Activated CD8-positive, alpha-beta memory T cell treated with anti-CD3 and anti-CD28 coated beads for 36 hours (primary cell): ENCODE measurements at regions not wholly inside any gene's neighbourhood (a gene's known extent, or its start where the extent isn't known, plus 50 kb on each side); places are given as distances from the start of the nearest gene placed in this dataset.

ENCODE experiments used
- CTCF ChIA-PET: fragments of 350-600 bp; sonication (Branson Sonifier 250); formaldehyde crosslinking; loops from one replicate; lab custom pipeline; 2021; ENCODE audit warnings: antibody characterized with exemption; lab: Charles Lee
- POLR2A ChIA-PET: fragments of 350-600 bp; sonication (Branson Sonifier 250); formaldehyde crosslinking; loops from one replicate; lab custom pipeline; 2021; ENCODE audit warnings: antibody characterized with exemption; lab: Charles Lee

- ChIA-PET POLR2A (no interaction called here), CTCF (no interaction called here)
Measured at GRCh38 chr17:83175822-83176622, 96.6 kb downstream of the METRNL start.

DNA sequence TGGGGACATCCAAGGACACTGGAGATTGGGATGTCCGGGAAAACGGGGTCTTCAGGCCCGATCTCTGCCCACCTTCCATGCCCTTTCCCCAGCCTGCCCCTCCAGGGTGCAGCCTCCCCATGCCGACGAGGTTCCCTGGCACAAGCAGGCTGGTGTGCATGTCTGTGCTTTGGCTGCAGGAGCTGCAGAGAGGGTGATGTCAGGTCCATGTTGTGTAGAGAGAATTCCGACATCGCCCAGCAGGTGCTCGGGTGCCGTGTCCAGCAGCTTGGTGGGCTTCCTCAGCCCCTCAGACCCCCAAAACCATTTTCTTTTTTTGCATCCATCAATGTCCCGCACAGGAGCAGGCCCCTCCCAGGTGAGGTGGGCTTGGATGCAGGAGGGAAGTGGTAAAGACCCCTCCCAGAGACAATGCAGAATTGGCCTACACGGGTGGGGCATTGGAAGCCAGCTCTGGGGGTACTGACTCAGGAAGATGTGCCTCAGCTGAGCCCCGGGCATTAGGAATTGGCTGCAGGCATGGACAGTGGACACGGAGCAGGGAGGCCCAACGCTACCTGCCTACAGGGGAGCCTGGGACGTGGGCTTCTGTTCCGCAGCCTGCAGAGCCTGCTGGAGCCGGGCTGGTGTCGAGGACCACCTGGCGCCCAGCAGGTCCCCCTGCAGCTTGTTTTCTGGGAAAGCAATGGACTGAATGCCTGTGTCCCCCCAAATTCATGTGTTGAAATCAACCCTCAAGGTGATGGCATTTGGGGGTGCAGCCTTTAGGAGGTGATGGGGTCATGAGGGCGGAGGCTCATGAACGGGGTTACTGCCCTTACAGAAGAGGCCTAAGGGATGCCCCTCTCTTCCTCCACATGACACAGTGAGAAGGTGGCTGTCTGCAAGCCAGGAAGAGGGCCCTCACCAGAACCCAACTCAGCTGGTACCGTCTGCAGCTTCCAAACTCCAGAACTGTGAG is 97.5 kb downstream of the METRNL start:
- CTCF ChIA-PET = no interaction called here
- POLR2A ChIA-PET = no interaction called here

GRCh38 chr17:83177611-83178532 is 98.5 kb downstream of the METRNL start:
- CTCF ChIA-PET = no interaction called here
- POLR2A ChIA-PET = no interaction called here

DNA sequence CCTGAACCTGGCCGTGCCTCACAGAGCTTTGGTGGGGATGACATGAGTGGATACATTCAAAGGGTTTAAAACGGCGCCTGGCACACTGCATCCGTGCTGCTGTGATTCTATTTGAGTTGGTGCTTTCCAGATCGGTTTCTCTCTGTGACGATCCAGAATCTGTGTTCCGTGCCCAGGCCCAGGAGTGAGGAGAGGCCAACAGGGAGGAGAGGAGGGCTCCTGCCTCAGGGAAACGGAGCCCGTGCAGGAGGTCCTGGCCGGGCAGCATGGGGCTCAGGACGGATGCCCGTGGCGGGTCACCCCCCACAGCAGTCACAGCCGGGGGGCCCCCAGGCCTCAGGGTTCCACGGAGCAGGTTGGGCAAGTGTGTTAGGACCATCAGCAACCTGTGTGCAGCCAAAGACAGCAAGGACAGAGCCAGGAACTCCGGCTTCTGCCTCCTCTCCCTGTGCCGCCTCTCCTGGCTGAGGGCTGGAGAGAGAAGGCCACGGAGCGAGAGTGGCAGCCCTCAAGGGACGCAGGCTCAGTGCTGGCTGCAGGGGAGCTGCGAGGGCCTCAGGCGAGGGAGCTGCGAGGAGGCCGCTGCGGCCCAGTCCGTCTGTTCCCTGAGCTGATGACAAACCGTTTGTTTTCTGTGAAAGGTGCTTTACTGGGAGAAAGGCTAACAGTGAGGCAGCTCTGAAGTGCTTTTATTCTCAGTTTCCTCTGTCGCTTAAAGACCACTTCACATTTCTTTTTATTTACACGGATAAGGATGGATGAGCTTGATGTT is 99.3 kb downstream of the METRNL start:
- ChIA-PET CTCF (no interaction called here), POLR2A (no interaction called here)

GRCh38 chr17:83179374-83179773 is 100.0 kb downstream of the METRNL start:
- POLR2A ChIA-PET = no interaction called here
- CTCF ChIA-PET = no interaction called here

- ChIA-PET POLR2A (no interaction called here), CTCF (no interaction called here)
Measured at GRCh38 chr17:83179811-83180210, 100.4 kb downstream of the METRNL start.

DNA sequence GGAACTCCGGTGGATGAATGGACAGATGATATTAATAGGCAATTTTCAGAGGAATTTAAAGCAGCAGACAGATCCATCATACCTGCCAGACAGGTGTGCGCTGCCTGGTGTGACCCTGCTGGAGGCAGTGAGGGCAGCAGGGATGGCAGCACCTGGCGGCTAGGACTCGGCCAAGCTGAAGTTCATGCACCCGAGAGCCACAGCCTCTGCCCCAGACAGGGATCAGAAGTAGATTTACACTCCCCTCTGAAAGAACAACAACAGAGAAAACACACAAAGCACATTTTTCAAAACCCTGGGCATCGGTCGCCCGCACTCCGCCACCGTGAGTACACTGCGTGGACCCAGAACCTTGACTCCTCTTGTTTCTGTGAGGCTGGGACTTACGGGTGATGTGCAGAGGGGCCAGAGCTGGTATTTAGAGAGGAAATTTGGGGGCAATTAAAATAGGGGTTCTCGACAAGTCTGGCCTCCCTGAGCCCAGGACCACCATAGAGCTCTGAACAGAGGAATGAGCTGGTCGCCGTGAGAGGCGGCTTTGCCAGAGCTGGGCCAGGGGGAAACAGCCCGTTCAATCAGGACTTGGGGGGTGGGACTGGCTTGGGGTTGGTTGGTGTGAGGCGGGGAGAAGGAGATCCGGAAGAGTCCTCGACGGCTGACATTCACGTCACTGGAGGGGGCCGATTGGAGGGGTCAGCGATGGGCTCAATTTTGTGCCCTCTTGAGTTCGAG is 101.0 kb downstream of the METRNL start:
- CTCF ChIA-PET = no interaction called here
- POLR2A ChIA-PET = no interaction called here

DNA sequence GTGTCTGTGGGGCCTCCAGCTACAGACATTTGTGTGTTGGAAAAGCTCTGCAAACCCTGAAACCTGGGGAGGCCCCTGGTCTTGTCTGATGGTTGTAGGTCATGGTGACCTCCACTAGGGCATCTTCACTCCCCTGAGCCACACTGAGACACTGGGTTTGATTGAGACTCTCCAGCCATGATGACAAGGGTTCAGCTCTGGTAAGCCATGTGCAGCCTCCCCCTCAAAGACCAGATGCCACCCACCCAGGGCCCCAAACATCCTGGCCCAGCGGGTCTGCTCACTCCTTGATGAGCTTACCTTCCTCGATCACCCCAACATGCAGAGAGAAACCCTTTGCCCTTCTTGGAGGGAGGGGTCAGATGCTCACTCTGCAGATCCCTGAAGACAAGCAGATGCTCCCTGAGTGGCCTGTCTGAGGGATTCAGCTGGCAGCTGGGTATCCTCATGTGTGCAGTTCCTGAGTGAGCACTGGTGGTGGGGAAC is 101.6 kb downstream of the METRNL start:
- ChIA-PET CTCF (no interaction called here), POLR2A (no interaction called here)

DNA sequence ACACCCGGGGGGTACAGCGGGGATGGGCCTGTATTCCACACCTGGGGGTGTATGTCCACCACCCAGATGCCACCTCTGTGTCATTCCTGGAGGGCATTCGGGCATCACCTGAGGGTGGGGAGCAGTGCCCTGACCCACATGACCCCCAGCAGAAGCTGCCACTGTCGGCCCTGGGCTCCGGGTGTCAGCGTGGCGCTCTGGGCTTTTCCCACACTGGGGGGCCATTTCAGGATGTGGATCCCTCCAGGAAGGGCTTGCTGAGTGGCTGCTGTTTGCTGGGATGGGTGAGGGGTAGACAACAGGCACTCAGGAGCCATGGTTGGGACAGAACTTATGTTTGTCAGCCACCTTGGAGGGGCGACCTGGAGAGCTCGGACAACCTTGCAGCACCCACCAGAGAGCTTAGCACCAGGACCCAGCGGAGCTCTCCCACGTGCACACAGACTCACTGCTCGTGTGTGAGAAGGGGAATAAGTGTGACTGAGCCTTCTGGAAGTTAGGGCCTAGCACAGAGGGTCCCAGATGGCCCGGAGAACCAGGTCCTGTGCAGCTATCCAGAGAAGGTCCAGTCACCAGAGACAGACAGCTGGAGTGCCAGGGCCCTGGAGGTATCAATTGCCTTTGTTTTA is 102.7 kb downstream of the METRNL start:
- CTCF ChIA-PET = no interaction called here
- POLR2A ChIA-PET = no interaction called here

DNA sequence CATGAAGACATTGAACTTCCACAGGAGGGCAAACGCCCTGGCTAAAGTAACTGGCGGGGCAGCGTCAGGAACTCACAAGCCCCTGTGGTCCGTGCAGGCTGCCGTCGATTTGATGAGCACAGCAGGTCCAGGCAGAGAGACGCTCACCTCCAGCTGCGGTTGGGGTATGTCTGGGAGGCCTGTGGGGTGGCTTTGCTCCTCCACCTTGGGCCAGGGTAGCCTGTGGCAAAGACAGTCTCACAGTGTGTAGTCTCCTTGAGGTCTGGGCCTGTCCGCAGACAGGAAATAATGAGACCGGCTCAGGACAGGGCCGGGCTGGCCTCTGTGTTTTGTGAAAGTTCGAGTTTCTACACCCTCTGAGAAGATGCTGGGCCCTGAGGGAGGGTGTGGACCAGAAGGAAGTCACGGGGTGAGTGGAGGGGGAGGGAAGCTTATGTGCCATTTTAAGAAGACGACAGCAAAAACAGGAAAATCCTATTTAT is 103.3 kb downstream of the METRNL start:
- POLR2A ChIA-PET = no interaction called here
- CTCF ChIA-PET = no interaction called here

- CTCF ChIA-PET = interaction anchor here (1.3 kb wide), 1 partner anchor 17 kb away, joined by 5 read pairs; no protein-coding TSS in a partner anchor
- POLR2A ChIA-PET = no interaction called here
Measured at GRCh38 chr17:83183145-83183948, 103.9 kb downstream of the METRNL start.

DNA sequence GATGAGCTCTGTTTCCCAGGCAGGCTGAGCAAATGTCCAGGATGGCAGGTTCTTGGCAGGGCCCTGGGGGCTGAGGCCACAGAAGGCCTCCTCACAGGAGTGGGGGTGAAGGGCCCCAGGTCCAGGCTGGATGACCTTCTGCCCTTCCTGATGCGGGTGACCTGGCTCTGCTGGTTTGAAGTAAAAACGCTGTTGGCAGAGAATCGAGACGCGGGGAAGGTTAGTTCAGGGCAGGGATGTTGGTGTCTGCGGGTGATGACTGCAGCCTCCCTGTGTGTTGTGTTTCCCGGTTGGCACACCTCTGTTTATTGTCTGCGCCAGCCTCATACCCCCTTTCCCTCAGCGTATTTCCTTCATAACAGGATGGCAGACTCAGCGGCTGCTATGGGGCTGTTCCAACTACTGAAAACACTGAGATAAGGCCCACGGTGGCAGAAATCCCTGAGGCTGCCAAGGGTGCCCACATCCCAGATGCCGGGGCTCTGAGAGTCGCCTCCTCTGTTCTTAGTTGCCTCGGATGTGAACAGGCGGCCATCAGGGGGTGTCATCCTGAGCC is 104.6 kb downstream of the METRNL start:
- POLR2A ChIA-PET = no interaction called here
- CTCF ChIA-PET = interaction anchor here (1.3 kb wide), 1 partner anchor 16 kb away, joined by 5 read pairs; no protein-coding TSS in a partner anchor

DNA sequence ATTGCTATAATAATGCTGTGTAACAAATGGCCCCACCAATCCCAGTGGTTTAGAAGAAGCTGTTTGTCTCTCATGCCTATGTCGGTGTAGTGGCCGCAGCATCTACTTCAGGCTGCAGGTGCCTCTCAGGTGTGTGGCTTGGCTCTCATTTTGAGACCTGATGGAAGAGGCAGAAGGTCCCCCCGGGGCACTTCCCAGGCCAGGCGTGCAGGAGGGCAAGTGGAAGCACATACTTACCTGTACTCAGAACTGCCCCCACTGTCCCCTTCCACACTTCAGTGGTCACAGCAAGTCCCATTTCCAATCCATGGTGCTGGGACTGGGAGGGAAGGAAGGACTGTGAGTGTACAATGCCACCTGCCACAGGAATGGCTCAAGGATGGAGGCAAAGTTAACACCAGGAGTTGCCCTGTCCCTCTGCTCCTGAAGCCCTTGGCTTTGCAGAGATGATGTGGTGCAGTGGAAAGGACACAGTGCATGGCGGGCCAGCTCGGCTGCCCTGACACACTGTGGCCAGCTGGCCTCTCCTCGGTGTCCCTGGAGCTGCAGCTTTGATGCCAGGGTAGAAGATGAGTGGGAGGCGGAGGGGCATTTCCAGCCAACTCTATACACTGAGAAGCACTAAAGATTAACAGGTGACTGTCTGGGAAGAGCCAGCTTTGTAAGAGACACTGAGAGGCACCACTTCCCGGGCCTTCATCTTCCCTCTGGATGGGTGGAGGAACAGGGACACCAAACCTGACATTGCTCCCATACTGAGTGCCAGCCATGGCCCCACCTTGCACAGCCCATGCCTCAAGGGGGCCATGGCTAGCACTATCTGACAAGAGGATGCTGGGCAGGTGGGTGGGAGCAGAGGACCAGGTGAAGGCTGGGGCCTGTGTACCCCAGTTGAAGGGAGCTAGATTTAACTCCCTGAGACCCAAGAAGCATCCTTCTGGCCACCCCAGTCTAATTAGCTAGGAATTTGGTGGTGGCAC is 105.9 kb downstream of the METRNL start:
- ChIA-PET CTCF (interaction anchor here (1.3 kb wide), 1 partner anchor 15 kb away, joined by 5 read pairs; no protein-coding TSS in a partner anchor), POLR2A (no interaction called here)

DNA sequence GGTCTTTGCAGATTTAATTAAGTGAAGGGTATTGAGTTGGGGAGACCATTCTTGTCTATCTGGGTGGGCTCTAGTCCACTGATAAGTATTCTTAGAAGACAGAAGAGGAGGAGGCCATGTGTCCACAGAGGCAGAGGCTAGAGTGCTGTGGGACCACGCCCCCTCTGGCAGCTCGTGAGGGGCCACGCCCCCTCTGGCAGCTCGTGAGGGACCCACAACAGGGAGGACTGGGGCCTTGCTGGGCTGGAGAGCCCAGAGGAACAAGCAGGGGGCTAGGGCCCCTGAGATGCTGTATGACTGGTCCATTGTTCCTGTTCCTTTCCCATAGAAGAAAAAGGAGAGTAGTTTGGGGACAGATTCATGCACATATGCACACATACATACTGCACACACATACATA is 106.8 kb downstream of the METRNL start:
- POLR2A ChIA-PET = no interaction called here
- CTCF ChIA-PET = no interaction called here
